ENCODE measurements at regions not wholly inside any gene's neighbourhood (a gene's known extent, or its start where the extent isn't known, plus 50 kb on each side); places are given as distances from the start of the nearest gene placed in this dataset.

GRCh38 chr16:73563709-73564108 is 515.8 kb upstream of the ZFHX3 start:
- Histone ChIP-seq H3K27me3 (ENCODE audit: insufficient read depth, low read length) (peaks cover 24% of the 10 kb centered on the region), H3K27ac (ENCODE audit: low read depth, low read length) (no peak overlapping the region)
- CTCF ChIA-PET = no interaction called here

More at GRCh38 chr16:73563709-73564108, 515.8 kb upstream of the ZFHX3 start:
- no peak for TF ChIP-seq ELF1 (IDR thresholded peaks at IDR 0.05; ENCODE audit: borderline replicate concordance, low read depth)
- no peak for TF ChIP-seq POLR2A (IDR thresholded peaks at IDR 0.05; ENCODE audit: borderline replicate concordance, extremely low read depth, insufficient read depth, insufficient read length)
- no peak for TF ChIP-seq EZH2phosphoT487 (IDR thresholded peaks at IDR 0.05; ENCODE audit: borderline replicate concordance)
- TF ChIP-seq REST (IDR thresholded peaks at IDR 0.05; ENCODE audit: low read depth) = no peak
- no peak for TF ChIP-seq POLR2AphosphoS5 (IDR thresholded peaks at IDR 0.05; ENCODE audit: low read depth, low read length)
- TF ChIP-seq ATF3 (IDR thresholded peaks at IDR 0.05) = no peak
- no peak for TF ChIP-seq ZBTB33 (IDR thresholded peaks at IDR 0.05; ENCODE audit: extremely low read depth, insufficient replicate concordance, low read length)
- no peak for TF ChIP-seq TCF7L2 (IDR thresholded peaks at IDR 0.05; ENCODE audit: borderline replicate concordance, extremely low read depth, insufficient read depth, insufficient read length)
- TF ChIP-seq ZNF274 (IDR thresholded peaks at IDR 0.05; ENCODE audit: low read depth, low read length) = no peak
- no peak for TF ChIP-seq SP1 (IDR thresholded peaks at IDR 0.05; ENCODE audit: low read depth)
- no peak for TF ChIP-seq MAX (IDR thresholded peaks at IDR 0.05)
- no peak for TF ChIP-seq ZFX (IDR thresholded peaks at IDR 0.05)
- no peak for TF ChIP-seq CTCF (IDR thresholded peaks at IDR 0.05 in 2 of 3, conservative IDR thresholded peaks at IDR 0.05 in 1 of 3; ENCODE audit: borderline replicate concordance in 1 of 3, insufficient read depth in 1 of 3, low read depth in 2 of 3, low read length in 2 of 3)
- TF ChIP-seq YY1 (IDR thresholded peaks at IDR 0.05; ENCODE audit: extremely low read depth, insufficient replicate concordance, low read depth, low read length) = no peak
- no peak for TF ChIP-seq EZH2 (IDR thresholded peaks at IDR 0.05)
- no peak for TF ChIP-seq JUND (IDR thresholded peaks at IDR 0.05)
- TF ChIP-seq SRF (IDR thresholded peaks at IDR 0.05; ENCODE audit: low read depth) = no peak
- no peak for TF ChIP-seq CEBPB (IDR thresholded peaks at IDR 0.05; ENCODE audit: low read depth)
- no peak for TF ChIP-seq FOSL1 (IDR thresholded peaks at IDR 0.05; ENCODE audit: low read depth)
- H3K4me3 ChIP-seq (replicated peaks in 1 of 2; ENCODE audit: low read depth in 1 of 2, low read length in 2 of 2) = no peak overlapping the region
- intact Hi-C loops (cut with micrococcal nuclease) = no loop called here
- DNase-seq (ENCODE audit: low read depth, low spot score) = no peak
- H2AFZ ChIP-seq (ENCODE audit: low read depth, low read length, poor library complexity, severe bottlenecking) = no peak overlapping the region
- H3K79me2 ChIP-seq (ENCODE audit: insufficient read depth, low read length) = no peaks in the 10 kb centered on the region
- no peaks in the 10 kb centered on the region for H3K36me3 ChIP-seq (ENCODE audit: control insufficient read depth in 1 of 2, insufficient read depth in 2 of 2, low read length in 2 of 2)
- no peaks in the 10 kb centered on the region for H3K9me3 ChIP-seq (ENCODE audit: control insufficient read depth in 1 of 2, insufficient read depth in 1 of 2, low read depth in 1 of 2, low read length in 2 of 2)
- ChIA-PET POLR2A (no interaction called here), RAD21 (ENCODE audit: low non-redundant PET in 1 of 2, low total read pairs in 2 of 2, uncharacterized antibody in 2 of 2, unreplicated experiment in 2 of 2) (no interaction called here)
- no TSS peak for BruUV-seq (replicated peaks)
- no peak overlapping the region for H3K4me2 ChIP-seq (ENCODE audit: low read length)
- no peaks in the 10 kb centered on the region for H3K9me2 ChIP-seq (ENCODE audit: insufficient read depth)
- ATAC-seq = no peak
- no peaks in the 10 kb centered on the region for H4K20me1 ChIP-seq (ENCODE audit: insufficient read depth)
- H3K9ac ChIP-seq (ENCODE audit: low read length) = no peak overlapping the region
- H3K4me1 ChIP-seq (ENCODE audit: control insufficient read depth in 1 of 2, insufficient read depth in 2 of 2, low read length in 2 of 2) = no peaks in the 10 kb centered on the region
